MM.1S (cell line): ENCODE measurements at regions not wholly inside any gene's neighbourhood (a gene's known extent, or its start where the extent isn't known, plus 50 kb on each side); places are given as distances from the start of the nearest gene placed in this dataset.

Experiments used
- CTCF ChIP-seq: fragments of 300-600 bp; sonication (generic); IDR thresholded peaks from 2 replicates; pipeline ENCODE4 v1.5.1; 2016; ENCODE audit warnings: antibody characterized with exemption, low read length, mixed read lengths
- EZH2 ChIP-seq: fragments of 300-600 bp; sonication (generic); optimal IDR thresholded peaks from 2 replicates; pipeline ENCODE3; 2017; ENCODE audit warnings: low read depth, mild to moderate bottlenecking, antibody characterized with exemption, low read length, mixed read lengths

- TF ChIP-seq CTCF (no peak), EZH2 (no peak)
These were observed 701.9 kb upstream of the MIR17HG start for GRCh38 chr13:90645582-90645981.
